Activated CD8-positive, alpha-beta T cell treated with anti-CD3 and anti-CD28 coated beads for 36 hours (primary cell): ENCODE measurements at regions not wholly inside any gene's neighbourhood (a gene's known extent, or its start where the extent isn't known, plus 50 kb on each side); places are given as distances from the start of the nearest gene placed in this dataset.

ENCODE experiments used
- ATAC-seq: fragments of 200-7000 bp; cut with Tn5 transposase; one replicate; pipeline ENCODE4 v1.10.0; 2021; ENCODE audit warnings: mild to moderate bottlenecking, moderate library complexity
- CTCF ChIA-PET: fragments of 350-600 bp; sonication (Branson Sonifier 250); formaldehyde crosslinking; loops from one replicate; lab custom pipeline; 2021; ENCODE audit warnings: antibody characterized with exemption; lab: Charles Lee
- POLR2A ChIA-PET: fragments of 350-600 bp; sonication (Branson Sonifier 250); formaldehyde crosslinking; loops from one replicate; lab custom pipeline; 2021; ENCODE audit warnings: antibody characterized with exemption; lab: Charles Lee
- DNase-seq: peaks from one replicate; pipeline ENCODE4 v3.0.0-alpha.2; 2020
- H3K27ac Mint-ChIP-seq: one replicate; pipeline ENCODE4 v1.8.0; 2021; ENCODE audit warnings: mild to moderate bottlenecking, mixed read lengths
- H3K27me3 Mint-ChIP-seq: one replicate; pipeline ENCODE4 v1.8.0; 2021; ENCODE audit warnings: mixed read lengths
- H3K36me3 Mint-ChIP-seq: one replicate; pipeline ENCODE4 v1.8.0; 2021; ENCODE audit warnings: low read depth, mixed read lengths
- H3K4me1 Mint-ChIP-seq: one replicate; pipeline ENCODE4 v1.8.0; 2021; ENCODE audit warnings: low read depth, mixed read lengths
- H3K4me3 Mint-ChIP-seq: one replicate; pipeline ENCODE4 v1.8.0; 2021; ENCODE audit warnings: mild to moderate bottlenecking, moderate library complexity, mixed read lengths
- H3K9me3 Mint-ChIP-seq: one replicate; pipeline ENCODE4 v1.8.0; 2021; ENCODE audit warnings: mixed read lengths
- intact Hi-C: fragments of 100-400 bp; cut with micrococcal nuclease; formaldehyde crosslinking; loops from one replicate; pipeline ENCODE4 v1.10.0; 2022
- TF ChIP-seq, protein P1 (sequence below): fragments of 200-600 bp; IDR thresholded peaks from one replicate; pipeline ENCODE4 v1.8.0; 2022; ENCODE audit warnings: antibody characterized with exemption, mild to moderate bottlenecking

DNA sequence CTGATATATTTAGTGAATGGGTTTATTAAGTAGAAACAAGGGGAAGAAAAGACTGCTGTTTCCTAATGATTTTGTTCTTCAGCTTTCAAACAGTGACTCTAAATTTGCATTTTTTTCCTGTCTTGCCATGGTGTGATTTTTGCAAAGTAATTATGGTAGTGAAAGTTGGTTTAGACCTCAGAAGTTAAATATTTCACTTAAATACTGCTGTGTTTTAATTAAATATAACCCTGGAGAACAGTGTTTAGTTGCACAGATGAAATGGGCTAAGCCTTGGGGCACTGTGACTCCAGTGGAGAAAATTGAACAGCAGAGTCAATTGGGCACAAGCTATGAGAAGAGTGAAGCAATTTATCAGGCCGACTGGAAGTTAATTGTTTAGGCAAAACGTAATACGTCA lies 111.1 kb upstream of the MCHR2 start:
- intact Hi-C loops = no loop called here
- ChIA-PET POLR2A (no interaction called here), CTCF (interaction anchor here (2.6 kb wide), 1 partner anchor 237 kb away, joined by 15 read pairs; no protein-coding TSS in a partner anchor)
- Mint-ChIP-seq H3K27me3 (peaks cover 12% of the 10 kb centered on the region), H3K4me1 (no peaks in the 10 kb centered on the region), H3K4me3 (no peak overlapping the region), H3K27ac (no peak overlapping the region), H3K36me3 (no peaks in the 10 kb centered on the region), H3K9me3 (no peaks in the 10 kb centered on the region)
- TF ChIP-seq, protein P1, sequence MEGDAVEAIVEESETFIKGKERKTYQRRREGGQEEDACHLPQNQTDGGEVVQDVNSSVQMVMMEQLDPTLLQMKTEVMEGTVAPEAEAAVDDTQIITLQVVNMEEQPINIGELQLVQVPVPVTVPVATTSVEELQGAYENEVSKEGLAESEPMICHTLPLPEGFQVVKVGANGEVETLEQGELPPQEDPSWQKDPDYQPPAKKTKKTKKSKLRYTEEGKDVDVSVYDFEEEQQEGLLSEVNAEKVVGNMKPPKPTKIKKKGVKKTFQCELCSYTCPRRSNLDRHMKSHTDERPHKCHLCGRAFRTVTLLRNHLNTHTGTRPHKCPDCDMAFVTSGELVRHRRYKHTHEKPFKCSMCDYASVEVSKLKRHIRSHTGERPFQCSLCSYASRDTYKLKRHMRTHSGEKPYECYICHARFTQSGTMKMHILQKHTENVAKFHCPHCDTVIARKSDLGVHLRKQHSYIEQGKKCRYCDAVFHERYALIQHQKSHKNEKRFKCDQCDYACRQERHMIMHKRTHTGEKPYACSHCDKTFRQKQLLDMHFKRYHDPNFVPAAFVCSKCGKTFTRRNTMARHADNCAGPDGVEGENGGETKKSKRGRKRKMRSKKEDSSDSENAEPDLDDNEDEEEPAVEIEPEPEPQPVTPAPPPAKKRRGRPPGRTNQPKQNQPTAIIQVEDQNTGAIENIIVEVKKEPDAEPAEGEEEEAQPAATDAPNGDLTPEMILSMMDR = no peak
- no peak for DNase-seq
- no peak for ATAC-seq

DNA sequence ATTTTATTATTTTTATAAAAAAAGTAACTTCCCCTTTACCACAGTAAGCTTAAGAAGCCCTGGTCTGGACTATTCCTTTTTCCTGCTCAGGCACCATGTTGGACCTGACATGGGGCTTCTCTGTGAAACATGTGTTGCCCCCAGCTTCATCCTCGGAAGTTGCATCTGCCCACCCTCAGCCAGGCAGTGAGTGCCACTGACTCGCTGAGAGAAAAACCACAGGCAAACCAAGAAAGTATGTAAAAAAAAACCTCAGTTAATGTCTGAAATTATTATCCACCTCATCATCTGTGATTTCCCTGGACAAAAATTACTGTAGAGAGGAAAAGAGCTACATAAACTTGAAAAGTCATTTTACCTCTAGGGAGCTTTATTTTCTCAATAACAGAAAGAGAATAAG lies 109.9 kb upstream of the MCHR2 start:
- Mint-ChIP-seq H3K36me3 (no peaks in the 10 kb centered on the region), H3K4me1 (no peaks in the 10 kb centered on the region), H3K9me3 (no peaks in the 10 kb centered on the region), H3K4me3 (no peak overlapping the region), H3K27me3 (peaks cover 14% of the 10 kb centered on the region), H3K27ac (no peak overlapping the region)
- TF ChIP-seq, protein P1 = no peak
- DNase-seq = no peak
- no peak for ATAC-seq
- ChIA-PET POLR2A (interaction anchor here (0.6 kb wide), 1 partner anchor 23 kb away, joined by 4 read pairs; no protein-coding TSS in a partner anchor), CTCF (interaction anchor here (0.7 to 1.5 kb wide), 3 partner anchors 102 to 418 kb away, joined by 3 to 9 read pairs (median 4); no protein-coding TSS in a partner anchor)
- intact Hi-C loops = no loop called here

DNA sequence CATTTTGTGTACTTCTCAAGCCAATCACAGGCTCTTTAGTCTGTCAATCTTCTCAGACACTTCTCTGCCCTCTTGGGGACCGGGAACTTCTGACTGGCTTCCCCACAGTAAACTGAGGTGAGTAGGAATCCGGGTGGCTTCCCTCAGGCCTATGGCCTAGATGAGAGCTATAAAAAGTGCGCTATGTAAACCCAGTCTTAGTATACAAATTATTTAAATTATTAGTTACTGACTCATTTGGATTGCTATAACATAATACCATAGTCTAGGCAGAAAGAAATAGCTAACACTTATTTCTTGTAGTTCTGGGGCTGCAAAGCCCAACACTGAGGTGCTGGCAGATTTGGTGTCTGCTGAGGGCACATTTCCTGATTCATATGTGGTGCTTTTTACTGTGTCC lies 109.2 kb upstream of the MCHR2 start:
- no peak overlapping the region for H3K27ac Mint-ChIP-seq
- intact Hi-C loops = no loop called here

DNA sequence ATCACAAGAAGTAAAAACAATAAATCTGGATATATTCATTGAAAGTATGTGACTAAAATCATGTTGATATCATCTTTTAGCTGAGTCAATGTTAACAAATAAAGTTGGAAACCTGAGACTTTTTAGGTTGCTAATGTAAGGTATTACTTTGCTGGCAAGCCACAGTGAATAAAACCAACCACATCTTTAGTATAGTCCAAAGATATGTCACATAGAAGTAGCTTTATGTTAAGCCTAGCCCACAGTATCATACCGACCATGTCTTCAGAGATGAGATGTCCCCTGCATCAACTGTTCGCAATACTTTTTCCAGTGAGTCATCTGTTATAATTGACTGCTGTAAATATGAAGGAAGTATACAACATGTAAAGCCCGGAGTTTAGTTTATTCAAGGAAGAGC lies 107.6 kb upstream of the MCHR2 start:
- POLR2A ChIA-PET = no interaction called here
- Mint-ChIP-seq H3K4me3 (no peak overlapping the region), H3K4me1 (no peaks in the 10 kb centered on the region), H3K36me3 (no peaks in the 10 kb centered on the region), H3K27ac (no peak overlapping the region), H3K27me3 (peaks cover 8% of the 10 kb centered on the region), H3K9me3 (no peaks in the 10 kb centered on the region)
- CTCF ChIA-PET = interaction anchor here (1.1 to 6.3 kb wide), 2 partner anchors 100 to 233 kb away, joined by 3 to 74 read pairs; no protein-coding TSS in a partner anchor
- TF ChIP-seq, protein P1 = no peak
- ATAC-seq (no peak), DNase-seq (no peak)
- intact Hi-C loops = no loop called here

More for the DNA sequence above, 109.2 kb upstream of the MCHR2 start:
- no peaks in the 10 kb centered on the region for H3K36me3 Mint-ChIP-seq
- peaks cover 14% of the 10 kb centered on the region for H3K27me3 Mint-ChIP-seq
- ChIA-PET CTCF (interaction anchor here (1.2 to 1.5 kb wide), 2 partner anchors 101 to 235 kb away, joined by 4 to 9 read pairs; no protein-coding TSS in a partner anchor), POLR2A (interaction anchor here (0.6 kb wide), 1 partner anchor 23 kb away, joined by 4 read pairs; no protein-coding TSS in a partner anchor)
- TF ChIP-seq, protein P1 = no peak
- no peaks in the 10 kb centered on the region for H3K9me3 Mint-ChIP-seq
- DNase-seq (no peak), ATAC-seq (no peak)
- no peaks in the 10 kb centered on the region for H3K4me1 Mint-ChIP-seq
- H3K4me3 Mint-ChIP-seq = no peak overlapping the region

DNA sequence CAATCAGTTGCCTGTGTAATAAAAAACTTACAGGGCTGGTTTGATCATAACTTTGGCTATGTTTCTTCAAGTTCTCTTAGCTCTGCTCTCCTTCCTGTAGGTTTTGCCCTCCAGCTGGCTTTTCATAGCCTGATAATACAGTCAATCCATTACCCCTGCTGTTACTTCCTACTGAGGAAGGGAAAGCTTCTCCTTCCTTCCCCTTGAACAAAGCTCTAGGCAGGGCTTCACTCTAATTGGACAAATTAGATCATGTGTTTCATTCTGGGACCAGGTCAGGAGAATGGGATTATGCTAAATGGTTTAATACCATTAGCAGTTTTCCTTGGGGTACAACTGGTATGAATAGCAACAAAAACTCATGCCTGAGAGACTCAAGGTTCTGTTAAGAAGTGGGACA lies 106.8 kb upstream of the MCHR2 start:
- no peaks in the 10 kb centered on the region for H3K36me3 Mint-ChIP-seq
- ChIA-PET CTCF (interaction anchor here (1.0 to 6.3 kb wide), 5 partner anchors 11 to 360 kb away, joined by 4 to 74 read pairs (median 18); no protein-coding TSS in a partner anchor), POLR2A (no interaction called here)
- no peak overlapping the region for H3K27ac Mint-ChIP-seq
- no peak for DNase-seq
- peaks cover 8% of the 10 kb centered on the region for H3K27me3 Mint-ChIP-seq
- TF ChIP-seq, protein P1 = no peak
- no peaks in the 10 kb centered on the region for H3K4me1 Mint-ChIP-seq
- H3K9me3 Mint-ChIP-seq = no peaks in the 10 kb centered on the region
- intact Hi-C loops = no loop called here
- ATAC-seq = no peak
- no peak overlapping the region for H3K4me3 Mint-ChIP-seq
